Astrocyte (in vitro differentiated cells and primary cell): ENCODE measurements at regions not wholly inside any gene's neighbourhood (a gene's known extent, or its start where the extent isn't known, plus 50 kb on each side); places are given as distances from the start of the nearest gene placed in this dataset.

Experiments
- CTCF ChIP-seq: IDR thresholded peaks from 2 replicates; pipeline ENCODE4 v1.5.1; 2011; ENCODE audit warnings: low read depth, mild to moderate bottlenecking, inconsistent platforms, low read length, moderate library complexity; ENCODE audit not compliant: insufficient read depth
- EZH2 ChIP-seq: IDR thresholded peaks from 2 replicates; pipeline ENCODE4 v1.6.1; 2012; ENCODE audit warnings: mild to moderate bottlenecking, low read length, inconsistent platforms; ENCODE audit not compliant: insufficient read depth

- TF ChIP-seq CTCF (no peak), EZH2 (no peak)
Measured at GRCh38 chr4:82149750-82150149, 224.0 kb downstream of the HNRNPD start.
